Right lung (tissue), 2 donors: ENCODE measurements at regions not wholly inside any gene's neighbourhood (a gene's known extent, or its start where the extent isn't known, plus 50 kb on each side); places are given as distances from the start of the nearest gene placed in this dataset.

Source experiments
- DNase-seq, 2 donors: peaks; one replicate each; pipeline ENCODE4 v3.0.0-alpha.2; 2013

- peak in 1 of 2 donors; percentile 28 for DNase-seq
Observed at GRCh38 chr22:23522623-23523251, 57.4 kb downstream of the IGLL1 start.

DNA sequence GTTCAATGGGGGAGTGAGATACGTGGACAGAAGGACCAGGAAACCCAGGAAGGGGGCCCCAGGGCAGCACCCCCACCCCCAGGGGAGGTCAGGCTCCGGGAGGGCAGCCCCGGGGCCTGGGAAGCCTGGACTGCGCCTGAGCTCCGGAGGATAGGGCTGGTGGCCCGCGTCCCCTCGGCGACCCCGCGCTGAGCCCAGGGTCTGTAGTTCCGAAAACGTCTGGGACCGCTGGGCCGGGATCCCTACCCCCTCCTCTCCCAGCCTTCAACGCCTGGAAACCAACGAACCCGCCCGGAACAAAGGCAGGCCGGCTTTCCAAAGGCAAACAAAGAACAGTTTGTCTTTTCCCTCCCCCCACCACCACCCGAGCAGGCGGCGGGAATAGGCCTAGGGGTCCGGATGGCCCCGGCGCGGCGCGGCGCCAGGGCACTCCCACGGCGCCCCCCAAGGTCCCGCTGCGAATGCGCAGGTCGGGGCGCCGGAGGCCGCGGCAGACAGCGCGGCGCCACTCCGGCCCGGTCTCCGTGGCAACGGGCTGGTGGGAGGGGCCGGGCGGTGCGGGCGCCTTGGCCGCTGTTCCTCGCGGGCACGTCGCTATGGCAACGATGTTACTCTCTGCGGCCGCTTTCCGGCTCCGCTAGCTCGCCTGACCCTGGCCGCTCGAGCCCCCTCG, 58.5 kb downstream of the IGLL1 start:
- DNase-seq, result peak; percentile 97 to 98

GRCh38 chr22:23520863-23521440, 59.1 kb downstream of the IGLL1 start:
- DNase-seq, result peak; percentile 56 to 59

- DNase-seq, result no peak
Observed at GRCh38 chr22:23519442-23520157, 60.5 kb downstream of the IGLL1 start.

- DNase-seq, result no peak
Observed at GRCh38 chr22:23518376-23519187, 61.5 kb downstream of the IGLL1 start.

- DNase-seq, result no peak
Observed at GRCh38 chr22:23517804-23518375, 62.2 kb downstream of the IGLL1 start.

DNA sequence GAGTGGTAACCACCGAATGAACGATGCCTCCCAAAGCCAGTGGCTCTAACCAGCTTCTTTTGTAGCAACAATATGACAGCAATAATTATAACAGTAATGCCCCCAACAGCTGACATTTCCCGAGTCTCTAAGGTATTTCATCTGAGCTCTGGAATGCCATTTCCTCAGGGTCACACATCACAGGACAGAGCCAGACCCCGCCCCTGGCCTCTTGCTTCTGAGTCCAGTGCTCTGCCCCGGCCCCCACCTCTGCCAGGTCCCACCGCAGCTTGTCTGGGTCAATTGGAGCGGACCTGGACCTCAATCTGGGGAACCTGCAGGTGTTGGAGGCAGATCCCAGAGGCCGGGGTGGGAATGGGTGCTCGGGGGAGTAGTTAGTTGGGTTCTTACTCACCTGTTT, 63.8 kb downstream of the IGLL1 start:
- DNase-seq, result no peak

DNA sequence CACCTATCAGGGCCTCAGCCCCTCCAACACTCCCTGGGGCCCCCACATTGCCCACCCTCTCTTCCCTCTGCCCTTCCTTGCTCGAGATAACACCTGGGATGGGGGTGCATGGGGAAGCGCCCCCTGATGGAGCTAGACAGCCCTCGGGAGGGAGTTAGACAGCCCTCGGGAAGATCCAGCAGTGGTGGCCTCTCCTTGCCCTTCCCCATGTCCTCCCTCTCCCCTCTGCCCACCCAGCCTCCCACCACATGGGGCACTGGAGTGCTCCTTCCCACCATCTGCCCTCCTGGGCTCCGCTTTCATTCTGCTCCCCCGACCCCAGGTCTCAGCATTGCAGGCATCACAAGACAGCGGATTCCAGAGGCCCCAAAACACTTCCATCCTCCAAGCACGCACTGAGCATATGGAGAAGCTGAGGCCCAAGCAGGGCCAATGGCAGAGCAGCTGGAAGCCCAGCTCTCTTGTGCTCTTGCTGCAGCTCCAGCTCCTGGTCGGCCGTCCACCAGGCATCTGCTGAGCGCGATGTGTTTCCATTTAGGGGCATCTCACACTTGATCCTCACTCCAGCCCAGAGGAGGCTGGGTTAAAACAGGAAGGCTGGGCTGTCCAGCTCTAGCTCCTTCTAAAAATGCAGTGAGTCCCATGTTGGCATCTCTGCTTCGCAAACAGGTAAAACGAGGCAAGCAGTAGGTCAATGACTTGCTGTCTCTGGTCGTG, 65.6 kb downstream of the IGLL1 start:
- no peak for DNase-seq

GRCh38 chr22:23513705-23514104, 66.4 kb downstream of the IGLL1 start:
- DNase-seq, result no peak

- no peak for DNase-seq
Observed at GRCh38 chr22:23513133-23513532, 67.0 kb downstream of the IGLL1 start.

DNA sequence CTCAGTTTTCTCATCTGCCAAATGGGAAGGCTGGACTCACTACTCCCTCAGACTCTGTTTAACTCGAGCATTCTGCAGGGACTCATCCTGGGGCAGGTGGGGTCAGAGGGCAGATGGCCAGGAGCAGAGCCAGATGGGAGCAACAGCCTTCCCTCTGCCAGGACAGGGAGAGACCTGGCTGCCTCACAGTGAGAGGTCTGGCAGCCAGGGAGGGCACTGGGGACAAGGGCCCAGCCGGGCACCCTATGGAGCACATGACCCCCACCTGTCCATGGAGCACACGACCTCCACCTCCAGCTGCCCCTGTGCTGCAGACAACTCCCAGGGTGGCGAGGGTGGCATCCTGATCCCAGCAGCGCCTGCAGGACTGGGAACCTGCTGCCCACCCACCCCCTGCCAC, 67.4 kb downstream of the IGLL1 start:
- no peak for DNase-seq

DNA sequence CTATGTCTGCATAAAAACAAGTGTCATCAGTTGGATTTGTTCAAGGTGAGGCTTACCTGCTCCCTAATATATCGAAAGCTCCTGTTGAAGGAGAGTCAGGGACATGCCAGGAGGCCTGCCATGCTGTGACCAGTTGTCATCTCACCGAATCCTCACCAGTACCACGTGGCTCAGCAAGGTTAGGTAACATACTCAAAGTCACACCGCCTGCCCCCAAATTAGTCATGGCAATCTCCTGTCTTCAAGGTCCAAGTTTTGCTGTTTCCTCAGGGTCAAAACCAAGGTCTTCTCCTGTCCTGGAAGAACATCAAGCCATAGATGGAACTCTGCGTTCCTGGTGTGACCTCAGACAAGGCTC, 67.8 kb downstream of the IGLL1 start:
- DNase-seq, result no peak

GRCh38 chr22:23511627-23512347, 68.3 kb downstream of the IGLL1 start:
- DNase-seq, result no peak

DNA sequence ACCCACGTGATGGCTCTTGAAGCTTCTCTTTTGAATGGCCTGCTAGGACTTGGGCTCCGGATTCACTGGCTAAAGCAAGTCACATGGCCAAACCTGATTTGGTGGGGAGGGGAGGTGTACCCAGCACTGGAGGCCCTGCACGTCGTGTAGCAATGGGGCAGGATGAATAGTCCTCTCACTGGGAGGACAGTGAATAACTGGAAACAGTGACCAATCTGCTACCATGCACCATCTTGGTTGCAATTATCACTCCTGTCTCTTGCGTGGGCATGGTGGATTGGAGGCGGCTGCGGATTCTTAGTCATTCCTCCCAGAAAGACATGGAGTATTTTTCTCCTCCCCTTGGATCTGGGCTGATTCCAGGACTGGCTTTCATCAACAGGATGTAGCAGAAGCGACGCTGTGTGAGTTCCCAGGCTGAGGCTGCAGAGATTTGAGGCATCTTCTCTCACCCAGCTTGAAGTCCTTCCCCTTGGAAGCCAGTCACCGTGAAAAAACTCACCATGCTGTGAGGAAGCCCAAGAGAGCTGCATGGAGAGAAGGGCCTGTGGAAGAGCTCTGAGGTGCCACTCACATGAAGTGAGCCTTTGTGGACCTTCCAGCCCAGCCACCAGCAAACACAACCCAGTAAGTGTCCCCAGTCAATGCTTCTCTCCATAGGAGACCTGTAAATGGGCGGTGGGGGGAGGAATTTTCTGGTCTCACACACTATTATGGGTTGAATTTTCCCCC, 70.4 kb downstream of the IGLL1 start:
- peak in 1 of 2 donors; percentile 32 for DNase-seq

DNA sequence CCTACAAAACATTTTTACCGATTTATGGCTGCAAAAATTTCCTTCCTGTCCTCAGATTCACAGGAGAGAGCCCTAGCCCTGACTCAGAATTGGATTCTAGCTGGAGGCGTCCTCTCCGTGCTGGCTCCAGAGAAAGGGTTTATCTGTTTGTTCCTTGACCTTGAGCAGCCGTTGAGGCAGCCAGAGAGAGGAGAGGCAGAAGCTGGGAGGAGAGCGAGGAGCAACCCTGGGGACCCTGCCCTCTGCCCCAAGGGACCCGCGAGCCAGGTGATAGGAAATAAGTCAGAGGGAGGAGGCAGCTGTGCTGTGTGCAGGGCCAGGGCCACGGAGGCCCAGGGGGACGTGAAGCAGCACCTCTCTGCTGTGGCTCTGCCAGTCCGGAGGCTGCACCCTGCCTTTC, 75.6 kb downstream of the IGLL1 start:
- DNase-seq, result no peak

- DNase-seq, result no peak
Observed at GRCh38 chr22:23503736-23504440, 76.2 kb downstream of the IGLL1 start.

- DNase-seq, result no peak
Observed at GRCh38 chr22:23503142-23503541, 76.9 kb downstream of the IGLL1 start.

GRCh38 chr22:23501708-23502107, 78.4 kb downstream of the IGLL1 start:
- no peak for DNase-seq

DNA sequence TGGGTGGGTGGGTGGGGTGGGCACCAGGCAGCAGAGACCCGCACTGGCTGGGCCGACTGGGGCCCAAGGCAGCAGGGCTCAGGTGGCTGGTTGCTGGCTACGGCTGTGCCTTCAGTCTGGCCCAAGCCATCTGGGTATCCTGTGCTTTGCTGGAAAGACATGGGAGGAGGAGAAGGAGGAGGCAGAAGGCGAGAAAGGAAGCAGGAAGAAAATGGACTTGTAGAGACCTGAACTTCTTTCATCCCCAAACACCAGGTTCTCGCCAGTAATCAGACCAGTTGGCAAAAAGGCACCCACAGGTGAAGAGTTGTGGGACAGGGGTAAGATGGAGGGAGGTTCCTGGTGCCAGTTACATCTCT, 78.8 kb downstream of the IGLL1 start:
- no peak for DNase-seq
